ENCODE measurements at regions not wholly inside any gene's neighbourhood (a gene's known extent, or its start where the extent isn't known, plus 50 kb on each side); places are given as distances from the start of the nearest gene placed in this dataset.

DNA sequence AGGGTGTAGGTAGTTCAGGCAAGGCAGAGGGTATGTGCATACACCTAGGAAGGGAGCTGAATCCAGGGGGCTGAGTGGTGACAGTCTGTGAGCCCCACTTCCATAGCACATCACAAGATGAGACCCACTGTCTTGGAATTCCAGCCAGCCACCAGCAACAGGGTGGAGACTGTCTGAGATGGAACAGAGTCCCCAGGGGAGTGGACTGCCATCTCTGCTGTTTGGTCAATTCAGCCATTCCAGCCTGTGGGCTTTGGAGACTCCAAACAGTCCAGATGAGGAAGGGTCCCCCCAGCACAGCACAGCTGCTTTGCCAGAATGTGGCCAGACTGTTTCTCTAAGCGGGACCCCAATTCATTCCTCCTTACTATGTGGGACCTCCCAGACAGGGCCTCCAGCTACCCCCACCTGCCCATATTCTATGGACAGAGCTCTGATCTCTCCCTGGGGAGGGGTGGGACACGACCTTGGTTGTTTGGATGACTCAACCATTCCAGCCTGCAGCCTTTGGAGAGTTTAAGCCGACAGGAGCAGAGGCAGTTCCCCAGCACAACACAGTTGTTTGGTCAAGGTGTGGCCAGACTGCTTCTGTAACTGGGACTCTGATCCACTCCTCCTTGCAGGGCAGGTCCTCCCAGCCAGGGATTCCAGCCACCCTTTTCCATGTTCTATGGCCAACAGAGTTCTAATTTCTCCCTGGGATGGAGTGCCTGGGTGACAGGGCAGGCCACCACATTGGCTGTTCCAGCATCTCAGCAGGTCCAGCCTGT is 178.0 kb downstream of the RND3 start:
- no peak for FAIRE-seq

DNA sequence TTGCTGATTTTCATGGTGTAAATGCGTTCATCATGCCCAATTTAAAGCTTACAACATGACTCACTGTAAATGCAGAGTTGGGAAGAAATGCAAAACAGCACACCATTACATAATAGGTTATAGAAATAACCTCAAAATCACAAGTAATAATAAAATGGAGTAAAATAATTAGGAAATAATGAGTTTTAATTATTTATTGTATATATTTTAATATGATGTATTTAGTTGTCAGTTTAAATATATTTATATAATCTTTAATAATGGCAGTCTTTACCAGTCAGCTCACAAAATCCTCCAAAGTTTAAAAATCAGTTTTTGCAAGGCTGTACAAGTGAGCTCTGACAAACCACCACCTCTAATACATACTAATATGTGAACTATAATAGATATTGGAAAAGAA is 180.2 kb downstream of the RND3 start:
- FAIRE-seq, result no peak

GRCh38 chr2:150303281-150303680 is 184.2 kb downstream of the RND3 start:
- FAIRE-seq, result no peak

- FAIRE-seq, result no peak
These were observed 188.7 kb downstream of the RND3 start for GRCh38 chr2:150298571-150299305.

DNA sequence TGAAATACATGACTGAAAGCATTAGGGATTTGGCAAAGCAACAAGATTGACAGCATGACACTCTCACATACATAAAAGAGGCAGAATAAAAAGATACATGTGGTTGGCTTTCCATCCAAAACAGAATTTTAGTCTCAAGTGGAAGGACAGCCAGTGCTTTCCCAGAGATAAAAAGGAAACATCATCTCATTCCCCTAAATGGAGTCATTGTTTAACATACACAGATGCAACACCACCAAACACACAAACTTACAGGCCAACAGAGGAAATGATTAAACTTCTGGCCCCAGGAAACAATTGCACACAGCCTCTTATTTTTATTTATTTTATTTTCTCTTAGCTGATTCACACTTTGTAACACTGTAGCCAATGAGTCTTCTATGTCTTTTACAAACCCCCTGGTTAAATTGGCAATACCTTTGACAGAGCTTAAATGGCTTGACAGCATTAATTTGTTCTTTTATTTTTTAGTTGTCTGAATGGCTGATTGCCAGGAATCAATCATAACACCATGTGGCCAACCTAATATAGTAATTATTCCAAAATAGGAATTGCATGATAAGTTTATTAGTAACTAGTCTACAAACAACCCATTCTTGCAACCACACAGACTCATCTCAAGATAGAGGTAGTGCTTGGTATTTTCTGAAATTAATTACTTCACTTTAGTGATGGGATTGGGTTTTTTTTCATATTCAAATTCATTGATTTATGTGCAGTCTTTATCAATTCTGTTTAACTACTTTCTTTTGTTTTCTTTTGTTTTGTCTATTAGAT is 190.5 kb downstream of the RND3 start:
- no peak for FAIRE-seq

DNA sequence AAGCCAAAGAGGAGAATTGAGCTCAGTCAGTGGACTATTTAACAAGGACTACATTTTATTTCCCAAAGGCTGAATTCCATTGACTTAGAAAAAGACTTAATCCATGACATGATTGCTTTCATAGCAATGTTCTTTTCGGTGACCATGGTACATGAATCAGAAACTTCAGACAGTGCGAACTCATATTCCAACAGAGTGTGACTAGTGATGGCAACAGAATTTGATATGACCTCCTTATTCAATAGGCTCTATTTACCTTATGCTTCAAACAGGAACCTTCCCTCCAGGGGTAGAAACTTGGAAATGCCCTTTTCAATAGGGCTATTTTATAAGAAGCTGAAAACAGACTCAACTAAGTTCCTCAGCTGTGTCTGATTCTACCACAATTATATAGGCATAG is 191.9 kb downstream of the RND3 start:
- no peak for FAIRE-seq

DNA sequence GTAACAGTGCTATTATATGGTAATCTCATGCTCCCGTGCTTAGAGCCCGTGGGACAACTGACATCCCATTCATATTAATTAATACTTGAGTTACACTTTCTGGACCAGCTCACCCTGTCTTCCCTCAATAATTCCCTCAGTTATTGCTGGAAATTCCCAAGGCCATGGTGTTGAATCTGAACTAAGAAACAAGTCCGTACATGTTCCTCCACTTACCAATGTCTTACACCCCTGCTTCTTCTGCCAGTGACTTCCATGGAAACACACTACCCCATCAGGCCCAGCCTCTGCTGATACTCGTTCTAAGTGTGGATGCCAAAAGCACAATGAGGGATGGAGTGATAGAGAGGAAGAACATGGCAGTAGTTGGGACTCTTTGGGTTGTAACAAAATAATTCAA is 193.7 kb downstream of the RND3 start:
- no peak for FAIRE-seq

GRCh38 chr2:150292807-150293206 is 194.7 kb downstream of the RND3 start:
- FAIRE-seq, result no peak

DNA sequence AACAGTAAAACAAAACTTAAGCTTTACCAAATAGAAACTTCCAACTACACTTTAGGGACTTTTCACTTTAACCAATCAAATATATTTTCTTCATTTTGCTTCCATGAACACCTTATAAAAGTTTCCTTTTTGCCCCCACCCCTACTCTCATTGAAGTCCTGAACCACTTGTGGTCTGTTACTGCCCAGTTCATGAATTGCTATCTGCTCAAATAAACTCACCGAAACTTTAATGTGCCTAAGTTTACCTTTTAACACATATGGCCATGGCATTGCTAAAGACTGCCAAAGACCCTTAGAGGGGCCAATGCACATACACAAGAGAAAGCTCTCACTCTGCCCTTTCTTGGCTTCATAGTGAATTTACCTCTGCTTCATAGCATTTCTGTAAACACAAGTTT is 195.3 kb downstream of the RND3 start:
- no peak for FAIRE-seq

DNA sequence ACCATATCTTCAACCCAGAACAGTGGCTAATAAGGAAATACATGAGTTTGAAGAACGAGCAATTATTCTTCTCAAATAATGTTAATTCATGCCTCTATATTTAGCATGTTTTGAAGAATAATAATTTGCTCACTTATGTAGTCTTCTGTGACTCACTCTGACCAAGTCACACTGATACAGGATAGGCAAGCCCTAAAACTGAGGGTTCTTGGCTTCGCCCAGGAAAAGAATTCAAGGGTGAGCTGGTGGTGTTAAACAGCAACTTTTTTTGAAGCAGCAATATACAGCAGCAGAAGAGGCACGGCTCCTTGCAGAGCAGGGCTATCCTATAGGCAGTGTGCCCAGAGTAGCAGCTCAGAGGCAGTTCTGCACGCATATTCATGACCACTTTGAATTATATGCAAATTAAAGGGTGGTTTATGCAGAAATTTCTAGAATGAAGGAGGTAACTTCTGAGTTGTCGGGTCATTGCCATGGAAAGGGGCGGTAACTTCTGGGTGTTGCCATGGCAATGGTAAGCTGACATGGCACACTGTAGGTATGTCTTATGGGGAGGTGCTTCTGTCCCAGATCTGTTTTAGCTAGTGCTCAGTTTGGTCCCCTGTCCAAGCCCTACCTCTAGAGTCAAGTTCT is 200.6 kb downstream of the RND3 start:
- no peak for FAIRE-seq

GRCh38 chr2:150284116-150284515 is 203.4 kb downstream of the RND3 start:
- no peak for FAIRE-seq

GRCh38 chr2:150282771-150283371 is 204.6 kb downstream of the RND3 start:
- no peak for FAIRE-seq

DNA sequence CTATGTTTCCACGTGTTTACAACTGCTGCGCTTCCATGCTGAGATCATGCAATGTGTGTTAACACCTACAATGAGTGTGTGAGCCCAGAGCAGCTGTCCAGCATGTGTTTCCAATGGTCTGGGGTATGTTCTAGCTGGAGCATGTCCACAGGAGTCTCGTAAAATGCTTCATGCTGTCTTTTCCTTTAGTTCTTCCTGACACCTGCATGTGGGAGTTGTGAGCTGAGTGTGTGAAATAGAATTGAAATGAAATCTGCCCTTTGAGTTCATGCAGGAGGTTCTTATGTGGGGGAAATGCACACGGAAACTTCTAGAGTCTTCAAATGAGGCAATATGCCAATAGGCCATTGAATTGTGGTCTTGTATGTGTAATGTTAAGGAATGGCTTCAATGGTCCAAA is 205.1 kb downstream of the RND3 start:
- FAIRE-seq, result no peak

DNA sequence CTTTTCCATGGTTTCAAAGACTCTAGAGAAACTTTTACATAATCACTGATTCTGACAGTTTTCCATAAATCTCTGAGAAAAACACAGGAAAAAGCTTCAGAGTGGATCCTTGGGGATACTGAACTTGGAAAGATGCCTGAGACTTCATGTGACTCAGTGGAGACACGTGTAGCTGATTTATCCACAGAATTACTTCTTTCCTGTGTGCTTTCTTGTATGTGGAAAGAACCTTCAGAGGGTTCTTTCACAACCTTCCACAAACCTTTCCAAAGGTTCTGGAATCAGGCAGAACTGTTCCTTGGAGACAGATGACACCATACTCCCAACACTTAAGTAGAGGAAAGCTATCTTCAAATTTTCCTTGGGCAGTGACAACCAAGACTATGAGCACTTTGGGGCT is 207.2 kb downstream of the RND3 start:
- FAIRE-seq, result no peak

DNA sequence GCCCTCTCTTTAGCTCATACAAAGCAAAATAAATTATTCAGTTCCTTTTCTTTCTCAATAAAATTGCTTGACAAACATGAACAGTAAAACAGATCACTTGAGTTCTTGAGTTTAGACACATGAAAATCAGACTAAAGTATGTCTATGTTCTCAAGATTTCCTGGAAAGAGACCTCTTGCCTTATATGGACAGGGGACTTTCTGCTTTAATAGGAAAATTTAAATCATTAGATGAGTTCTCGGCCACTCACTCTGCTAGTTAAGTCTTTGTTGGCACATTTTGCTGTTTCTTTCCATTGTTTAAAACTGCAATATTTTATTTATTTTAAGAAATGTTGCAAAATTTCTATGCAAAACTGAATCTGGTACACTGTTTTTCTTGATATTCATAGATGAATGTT is 207.8 kb downstream of the RND3 start:
- no peak for FAIRE-seq

GRCh38 chr2:150276737-150277136 is 210.7 kb downstream of the RND3 start:
- no peak for FAIRE-seq

GRCh38 chr2:150274108-150274507 is 213.4 kb downstream of the RND3 start:
- no peak for FAIRE-seq

GRCh38 chr2:150271952-150272802 is 215.3 kb downstream of the RND3 start:
- FAIRE-seq, result no peak

GRCh38 chr2:150267651-150268415 is 219.6 kb downstream of the RND3 start:
- FAIRE-seq, result no peak

DNA sequence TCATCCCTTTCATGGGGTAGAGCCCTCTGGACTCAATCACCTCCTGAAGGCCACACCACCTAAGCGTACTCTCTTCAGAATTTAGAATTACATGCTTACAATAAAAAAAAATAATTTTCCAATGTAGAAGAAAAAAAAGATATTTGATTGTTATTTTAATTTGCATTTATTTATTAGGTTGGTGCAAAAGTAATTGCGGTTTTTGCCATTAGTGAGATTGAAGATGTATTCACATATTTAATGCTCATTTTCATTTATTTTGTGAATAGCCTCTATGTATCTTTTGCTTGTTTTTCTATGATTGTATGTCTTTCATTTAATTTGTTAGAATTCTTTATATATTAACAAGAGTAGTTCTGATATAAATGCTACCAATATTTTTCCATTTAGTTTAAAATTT is 220.5 kb downstream of the RND3 start:
- no peak for FAIRE-seq

- FAIRE-seq, result no peak
These were observed 223.0 kb downstream of the RND3 start for GRCh38 chr2:150264442-150264841.

Measured in endometrium (tissue), 2 donors.